Activated CD4-positive, alpha-beta T cell treated with anti-CD3 and anti-CD28 coated beads, Interleukin-2, Interleukin-6, amounts not matched to agents 100 ng/mL and 50 ng/mL, durations not matched to agents 16 hours and 8 hours (primary cell): ENCODE measurements at regions not wholly inside any gene's neighbourhood (a gene's known extent, or its start where the extent isn't known, plus 50 kb on each side); places are given as distances from the start of the nearest gene placed in this dataset.
"Not testable (repeated sequence)": the region's sequence is repeated elsewhere in the genome, so short reads cannot be mapped to it uniquely, and the experiment has no call there.

ENCODE experiments used
- DNase-seq: peaks from one replicate; pipeline ENCODE4 v3.0.0-alpha.2; 2020

DNA sequence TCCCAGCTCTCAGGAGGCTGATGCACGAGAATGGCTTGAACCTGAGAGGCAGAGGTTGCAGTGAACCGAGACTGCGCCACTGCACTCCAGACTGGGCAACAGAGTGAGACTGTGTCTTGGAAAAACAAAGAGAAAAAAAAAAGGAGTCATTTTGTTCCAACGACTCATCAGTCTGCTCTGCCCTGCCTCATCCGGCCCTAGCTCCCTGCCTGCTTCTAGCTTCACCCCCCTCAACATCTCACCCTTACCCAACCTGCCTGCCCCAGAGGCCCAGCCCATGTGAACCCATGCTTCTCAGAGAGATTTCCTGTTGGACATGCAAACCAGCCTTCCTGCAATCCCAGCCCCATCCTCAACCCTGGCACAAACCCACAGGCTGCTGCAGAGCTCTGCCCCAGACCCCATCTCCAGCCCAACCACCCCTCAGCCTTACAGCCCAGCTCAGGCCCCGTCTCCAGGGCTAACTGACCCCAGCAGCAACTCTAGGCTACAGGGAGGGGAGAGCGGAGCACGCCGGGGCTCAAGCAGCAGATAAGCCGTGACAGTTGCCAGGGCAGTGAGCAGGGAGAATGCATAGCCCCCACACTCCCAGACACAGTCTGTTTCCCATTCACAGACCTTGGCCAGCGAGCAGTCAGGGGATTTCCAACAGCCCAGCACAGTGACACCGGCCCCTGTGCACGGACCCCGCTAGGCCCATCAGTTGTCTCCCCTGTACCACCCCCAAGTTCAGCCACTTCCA, 86.0 kb upstream of the KCTD7 start:
- DNase-seq: peak; percentile 3

DNA sequence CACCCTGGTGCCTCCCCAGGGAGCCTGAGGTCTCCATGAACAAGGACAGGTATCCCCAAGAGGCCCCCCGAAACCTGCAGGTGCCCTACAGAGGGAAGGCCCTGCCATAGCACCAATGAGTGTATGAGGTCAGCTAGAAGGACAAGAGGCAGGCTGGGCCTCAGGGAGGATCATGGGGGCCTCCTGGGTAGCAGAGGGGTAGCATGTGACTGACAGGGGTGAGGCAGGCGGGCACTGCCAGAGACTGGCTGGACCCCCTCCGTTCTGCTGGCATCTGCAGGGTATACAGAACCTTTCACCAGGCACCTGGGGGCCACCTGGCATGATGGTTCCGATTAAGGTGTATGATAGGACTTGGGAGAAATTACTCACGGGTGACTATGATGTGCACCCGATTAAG, 79.2 kb upstream of the KCTD7 start:
- DNase-seq: no peak

DNA sequence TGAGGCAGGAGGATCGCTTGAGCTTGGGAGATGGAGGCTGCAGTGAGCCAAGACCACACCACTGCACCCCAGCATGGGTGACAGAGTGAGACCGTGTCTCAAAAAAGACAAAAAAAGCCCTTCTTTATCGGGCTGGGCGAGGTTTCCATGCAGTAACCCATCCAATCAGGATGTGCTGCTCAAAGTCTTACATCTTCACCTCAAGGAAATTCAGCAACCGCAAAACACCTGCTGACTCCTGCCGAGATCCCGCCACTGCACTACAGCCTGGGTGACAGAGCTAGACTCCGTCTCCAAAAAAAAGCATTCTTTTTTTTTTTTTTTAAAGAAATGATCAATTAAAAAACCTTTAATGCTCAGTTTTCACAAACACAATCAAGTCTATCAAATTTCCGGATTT, 75.7 kb upstream of the KCTD7 start:
- no peak for DNase-seq

DNA sequence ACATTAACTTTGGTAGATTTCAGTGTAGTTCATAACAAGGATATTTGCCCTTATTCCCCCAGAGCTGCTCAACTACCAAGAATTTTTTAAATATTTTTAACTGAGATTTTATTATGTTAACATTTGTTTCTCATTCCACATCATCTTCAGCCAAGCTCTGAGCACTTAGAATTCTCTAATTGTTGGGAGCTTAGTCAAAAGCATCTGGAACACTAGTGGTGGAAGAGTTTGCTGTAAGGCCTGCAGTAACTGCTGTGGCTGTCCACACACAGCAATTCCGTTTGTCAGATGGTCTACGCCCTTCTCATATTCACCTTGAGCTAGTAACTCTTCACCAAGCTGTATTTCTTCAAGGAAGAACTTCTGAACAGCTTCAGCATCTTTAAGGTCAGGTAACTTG, 75.0 kb upstream of the KCTD7 start:
- DNase-seq: not testable (repeated sequence)

DNA sequence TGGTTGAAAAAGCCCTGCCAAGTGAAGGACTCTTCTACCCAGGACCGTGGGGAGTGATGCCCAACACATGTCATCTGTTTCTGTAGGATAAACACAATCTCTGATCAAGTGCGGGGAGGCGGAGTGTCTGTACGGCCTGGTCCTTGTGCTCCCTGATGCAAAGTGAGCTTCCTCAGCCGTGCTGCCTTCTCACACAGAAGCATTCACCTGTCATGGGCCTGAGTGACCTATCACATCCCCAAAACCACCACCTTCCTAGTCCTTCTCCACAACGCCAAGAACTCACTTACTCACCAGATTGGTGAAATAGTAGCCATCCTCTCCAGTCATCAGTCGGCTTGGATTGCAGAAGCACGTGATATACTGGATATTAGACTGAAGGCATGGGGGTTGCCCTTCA, 74.4 kb upstream of the KCTD7 start:
- not testable (repeated sequence) for DNase-seq

DNA sequence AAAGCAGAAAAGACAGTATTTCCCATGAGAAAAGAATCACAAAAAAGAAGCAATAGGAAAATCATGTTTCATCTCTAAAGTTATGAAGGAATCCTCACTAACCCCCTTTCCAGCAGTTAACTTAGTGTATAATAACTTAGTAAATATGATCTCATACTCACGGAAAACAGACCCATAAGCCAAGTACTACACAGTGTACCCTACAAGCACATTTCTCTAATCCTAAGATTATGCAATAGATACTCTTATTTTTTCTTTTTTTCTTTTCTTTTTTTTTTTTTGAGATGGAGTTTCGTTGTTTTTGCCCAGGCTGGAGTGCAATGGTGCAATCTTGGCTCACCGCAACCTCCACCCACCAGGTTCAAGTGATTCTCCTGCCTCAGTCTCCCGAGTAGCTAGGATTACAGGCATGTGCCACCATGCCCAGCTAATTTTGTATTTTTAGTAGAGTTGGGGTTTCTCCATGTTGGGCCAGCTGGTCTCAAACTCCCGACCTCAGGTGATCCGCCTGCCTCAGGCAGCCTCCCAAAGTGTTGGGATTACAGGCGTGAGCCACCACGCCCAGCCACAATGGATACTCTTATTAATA, 73.7 kb upstream of the KCTD7 start:
- DNase-seq: not testable (repeated sequence)

DNA sequence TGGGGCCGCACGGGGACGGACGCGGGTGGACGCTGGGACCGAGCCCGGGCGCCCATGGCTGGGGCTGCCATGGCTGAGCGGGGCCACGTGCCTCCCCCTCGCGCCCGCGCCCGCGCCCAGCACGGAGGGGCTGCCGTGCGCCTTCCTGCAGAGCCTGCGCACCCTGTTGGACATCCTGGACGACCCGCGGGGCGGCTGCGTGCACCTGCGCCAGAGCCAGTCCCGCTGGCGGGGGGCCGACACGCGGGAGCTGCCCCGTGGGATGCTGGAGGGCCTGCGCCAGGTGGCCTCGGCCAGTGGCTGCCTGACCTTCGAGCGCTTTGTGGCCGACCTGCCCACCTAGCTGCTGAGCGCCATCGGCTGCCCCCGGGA, 72.5 kb upstream of the KCTD7 start:
- DNase-seq: no peak

DNA sequence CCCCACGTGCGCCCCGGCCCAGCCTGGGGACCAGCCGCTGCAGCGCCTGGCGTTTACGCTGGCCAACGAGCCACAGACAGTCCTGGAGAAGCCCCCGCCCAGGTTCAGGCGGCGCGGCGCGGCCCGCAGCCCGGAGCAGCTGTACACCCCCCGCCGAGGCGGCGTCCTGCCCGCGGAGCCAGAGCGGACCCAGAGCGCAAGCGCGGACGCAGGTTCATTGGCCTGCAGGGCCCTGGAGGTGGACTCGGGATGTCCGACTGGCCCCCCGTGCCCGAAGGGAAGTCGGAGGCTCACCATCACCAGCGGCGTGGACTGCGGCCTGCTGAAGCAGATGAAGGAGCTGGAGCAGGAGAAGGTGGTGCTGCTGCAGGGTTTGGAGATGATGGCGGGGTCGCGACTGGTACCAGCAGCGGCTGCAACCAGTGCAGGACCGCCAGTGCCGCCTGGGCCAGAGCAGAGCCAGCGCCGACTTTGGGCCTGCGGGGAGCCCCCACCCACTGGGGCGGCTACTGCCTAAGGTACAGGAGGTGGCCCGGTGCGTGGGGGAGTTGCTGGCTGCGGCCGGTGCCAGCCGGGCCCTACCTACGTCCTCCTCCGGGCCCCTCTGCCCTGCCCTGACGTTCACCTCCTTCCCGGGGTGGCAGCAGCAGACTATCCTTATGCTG, 72.0 kb upstream of the KCTD7 start:
- no peak for DNase-seq

DNA sequence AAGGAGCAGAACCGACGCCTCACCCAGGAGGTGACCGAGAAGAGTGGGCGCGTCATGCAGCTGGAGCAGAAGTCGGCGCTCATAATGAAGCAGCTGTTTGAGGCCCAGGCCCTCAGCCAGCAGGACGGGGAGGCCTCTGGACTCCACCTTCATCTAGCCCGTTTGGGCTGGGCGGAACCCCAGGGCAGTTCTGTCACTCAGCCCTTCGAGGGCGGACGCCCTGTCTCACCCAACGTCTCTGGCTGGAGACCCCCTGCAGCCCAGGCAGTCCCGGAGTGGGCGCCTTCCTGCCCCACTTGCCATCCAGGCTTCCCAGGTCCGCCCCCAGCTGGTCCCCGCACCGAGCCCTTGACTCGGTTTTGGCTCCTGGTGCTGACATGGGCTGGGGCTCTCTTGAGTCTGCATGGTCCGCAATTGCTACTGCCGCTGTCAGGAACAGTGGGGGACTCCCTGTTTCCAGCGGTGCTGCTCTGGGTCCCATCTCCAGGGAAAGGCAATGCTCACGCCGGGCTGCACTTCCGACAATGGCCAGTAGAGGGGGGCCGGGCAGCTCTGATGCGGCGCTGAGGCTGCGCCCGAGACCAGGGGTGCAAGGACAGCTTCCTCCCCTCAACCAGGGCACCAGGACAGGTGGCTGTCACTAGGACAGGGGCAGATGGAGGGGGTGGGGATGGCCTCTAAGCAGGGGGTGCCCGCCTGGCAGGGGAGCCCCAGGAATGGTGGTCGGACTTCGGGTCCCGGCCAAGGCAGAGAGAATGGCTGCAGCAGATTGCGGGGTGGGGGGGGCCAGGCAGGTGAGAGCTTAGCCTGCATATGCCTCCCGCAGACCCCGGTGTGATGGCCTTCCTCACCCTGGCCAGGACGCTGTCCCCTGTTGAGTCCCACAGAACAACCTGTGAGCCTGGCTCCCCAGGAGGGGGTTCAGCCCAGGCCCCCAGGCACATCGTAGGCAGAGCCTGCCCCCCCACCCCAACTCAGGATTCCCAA, 71.2 kb upstream of the KCTD7 start:
- DNase-seq: peak; percentile 77

DNA sequence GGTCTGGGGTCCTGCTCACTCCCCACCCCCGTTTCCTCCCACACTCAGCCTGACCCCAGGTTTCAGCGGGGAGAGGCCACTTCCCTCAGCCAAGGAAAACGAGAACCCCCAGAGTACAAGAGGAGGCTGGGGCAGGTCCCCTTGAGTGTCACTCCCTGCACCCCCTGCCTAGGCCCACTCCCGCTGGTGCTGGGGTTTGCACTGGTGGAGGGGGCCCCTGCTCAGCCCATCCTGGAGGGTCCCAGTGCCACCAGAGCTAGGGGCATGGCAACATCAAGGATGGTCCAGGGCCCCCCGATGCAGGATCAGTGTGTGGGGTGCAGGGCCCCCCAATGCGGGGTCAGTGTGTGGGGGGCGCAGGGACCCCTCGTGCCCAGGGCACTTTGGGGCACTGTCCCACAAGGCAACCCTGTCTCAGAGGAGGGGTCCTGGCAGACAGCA, 70.5 kb upstream of the KCTD7 start:
- DNase-seq: no peak

DNA sequence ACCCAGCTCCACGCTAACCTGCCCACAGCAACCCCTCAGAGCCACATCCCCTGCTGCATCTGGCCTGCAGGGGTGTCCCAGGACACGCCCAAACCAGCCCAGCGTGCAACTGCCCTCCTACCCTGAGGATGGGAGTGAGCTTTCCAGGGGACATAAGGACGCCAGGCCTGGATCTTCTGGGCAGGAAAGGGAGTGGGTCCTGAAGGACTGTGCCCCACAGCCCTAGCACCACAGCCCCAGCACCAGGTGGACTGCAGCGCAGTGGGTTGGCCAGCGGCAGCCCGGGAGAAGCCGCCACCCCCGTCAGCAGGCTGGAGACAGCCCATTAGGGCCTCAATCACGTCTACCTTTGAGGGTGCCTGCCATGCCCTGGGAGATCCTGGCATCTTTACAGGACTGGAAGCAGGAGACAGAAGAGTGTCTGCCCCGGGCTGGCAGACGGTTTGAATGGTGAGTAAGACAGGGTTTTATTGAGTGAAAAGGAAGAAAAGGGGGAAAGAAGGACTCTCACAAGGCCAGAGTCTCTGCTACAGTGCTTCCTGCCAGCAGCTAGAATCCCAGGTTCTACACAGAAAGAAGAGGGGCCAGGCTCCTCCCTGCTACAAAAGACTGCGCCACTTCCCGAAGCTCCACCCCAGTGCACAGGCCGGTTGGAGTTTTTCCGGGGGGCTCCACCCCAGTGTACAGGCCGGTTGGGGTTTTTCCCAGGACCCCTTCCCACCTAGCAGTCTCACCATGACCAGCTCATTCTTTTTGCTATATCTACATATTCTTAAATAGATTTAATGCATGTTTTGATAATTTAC, 69.8 kb upstream of the KCTD7 start:
- no peak for DNase-seq

DNA sequence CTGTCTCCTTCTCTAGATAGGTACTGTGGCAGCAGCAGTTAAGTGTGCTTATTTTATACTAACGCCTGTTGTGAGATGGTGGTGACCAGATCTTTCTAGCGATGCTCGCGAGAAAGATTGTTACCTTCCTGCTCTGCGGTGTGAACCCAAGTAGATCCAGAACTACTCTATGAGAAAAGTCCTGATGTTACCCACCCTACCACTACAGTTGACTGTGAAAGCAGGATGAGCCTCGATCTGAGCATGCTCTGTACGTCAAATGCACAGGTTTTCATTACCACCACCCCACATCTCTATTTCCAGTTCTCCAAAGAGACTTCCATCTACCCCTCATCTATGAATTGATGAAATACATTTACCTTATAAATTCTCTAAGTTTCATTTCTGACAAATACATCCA, 64.6 kb upstream of the KCTD7 start:
- no peak for DNase-seq

DNA sequence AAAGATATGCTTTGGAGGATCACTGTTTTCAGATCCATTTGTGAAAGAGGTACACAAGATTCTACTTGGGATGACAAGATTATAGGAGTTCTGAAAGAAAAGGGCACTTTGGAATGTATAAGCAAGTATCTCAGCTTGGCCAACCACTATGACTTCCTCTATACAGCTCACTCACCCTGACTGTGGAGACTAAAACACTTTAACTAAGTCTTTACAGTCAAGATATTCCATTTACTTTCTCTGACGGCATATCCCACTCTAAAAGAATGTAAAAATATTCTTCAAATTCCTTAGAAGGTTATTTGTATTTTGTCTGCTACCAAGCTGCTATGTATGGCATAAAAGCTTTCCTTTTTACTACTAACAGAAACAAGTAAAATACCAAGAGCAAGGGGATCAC, 58.5 kb upstream of the KCTD7 start:
- not testable (repeated sequence) for DNase-seq

DNA sequence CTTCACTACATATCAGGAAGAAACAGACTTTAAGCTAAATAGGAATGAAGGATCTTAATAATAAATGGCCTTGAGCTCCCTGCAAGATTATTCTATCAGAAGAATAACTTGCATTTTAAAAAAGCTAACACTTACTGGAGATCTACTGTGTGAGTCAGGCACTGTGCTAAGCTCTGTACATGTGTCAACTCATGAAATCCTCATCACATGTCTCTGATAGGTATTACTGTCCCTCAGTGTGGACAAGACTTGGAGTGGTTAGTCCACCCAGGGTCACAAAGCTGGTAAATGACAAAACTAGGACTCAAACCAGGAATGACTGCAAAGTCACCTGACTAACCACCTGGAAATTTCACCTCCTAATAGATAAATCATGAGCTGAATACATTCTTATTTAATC, 57.1 kb upstream of the KCTD7 start:
- DNase-seq: no peak

DNA sequence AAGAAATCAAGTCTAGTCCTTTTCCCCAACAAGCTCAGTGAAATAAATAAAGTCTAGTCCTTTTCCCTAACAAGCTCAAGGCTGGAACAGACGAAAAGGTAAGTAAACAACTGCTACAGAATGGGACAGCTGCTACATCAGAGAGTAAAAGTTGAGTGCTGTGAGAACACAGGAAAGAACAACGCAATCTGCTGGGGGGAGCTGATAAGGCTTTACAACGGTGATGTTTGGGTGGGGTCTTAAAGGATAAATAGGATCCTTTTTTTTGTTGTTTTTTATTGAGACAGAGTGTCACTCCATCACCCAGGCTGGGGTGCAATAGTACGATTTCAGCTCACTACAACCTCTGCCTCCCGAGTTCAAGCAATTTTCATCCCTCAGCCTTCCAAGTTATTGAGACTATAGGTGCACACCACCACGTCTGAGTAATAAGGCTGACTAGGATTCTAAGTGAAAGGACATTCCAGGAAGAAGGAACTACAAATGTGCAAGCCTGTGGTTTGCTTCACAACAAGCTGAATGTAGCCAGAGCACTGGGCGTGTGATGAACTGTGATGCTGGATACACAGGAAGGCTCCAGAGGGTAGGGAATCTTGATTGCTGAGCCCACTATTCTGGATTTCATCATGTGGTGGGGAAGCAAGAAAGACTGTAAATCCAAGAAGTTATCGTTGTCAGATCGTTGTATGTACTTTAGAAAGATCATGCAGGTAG, 54.7 kb upstream of the KCTD7 start:
- DNase-seq: not testable (repeated sequence)

DNA sequence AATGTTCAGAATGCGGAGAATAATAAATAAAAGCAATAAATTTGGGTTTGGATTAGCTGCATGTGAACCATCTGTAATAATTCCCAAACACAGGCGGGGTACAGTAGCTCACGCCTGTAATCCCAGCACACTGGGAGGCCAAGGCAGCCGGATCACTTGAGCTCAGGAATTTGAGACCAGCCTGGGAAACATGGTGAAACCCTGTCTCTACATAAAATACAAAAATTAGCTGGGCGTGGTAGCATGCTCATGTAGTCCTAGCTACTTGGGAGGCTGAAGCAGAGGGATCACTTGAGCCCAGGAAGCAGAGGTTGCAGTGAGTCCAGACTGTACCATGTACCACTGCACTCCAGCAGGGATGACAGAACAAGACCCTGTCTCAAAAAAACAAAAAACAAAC, 53.9 kb upstream of the KCTD7 start:
- DNase-seq: not testable (repeated sequence)

DNA sequence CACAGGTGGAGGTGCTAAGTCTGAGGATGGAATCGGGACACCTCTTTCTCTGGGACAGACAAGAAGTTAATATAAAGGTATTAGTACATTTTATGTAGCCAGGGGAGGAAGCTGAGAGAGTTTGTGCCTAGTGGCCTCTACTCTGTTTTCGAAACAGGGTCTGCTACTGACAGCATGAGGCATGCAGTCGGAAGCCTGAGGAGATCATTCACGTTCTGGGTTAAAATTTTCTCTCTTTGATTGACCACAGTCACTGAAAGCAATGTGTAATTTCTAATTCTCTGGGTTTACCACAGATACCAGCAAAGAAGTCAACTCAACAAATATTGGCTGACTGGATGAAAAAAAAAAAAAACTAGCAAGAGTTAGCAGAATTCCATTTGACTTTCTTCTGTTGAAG, 53.3 kb upstream of the KCTD7 start:
- DNase-seq: peak; percentile 28

DNA sequence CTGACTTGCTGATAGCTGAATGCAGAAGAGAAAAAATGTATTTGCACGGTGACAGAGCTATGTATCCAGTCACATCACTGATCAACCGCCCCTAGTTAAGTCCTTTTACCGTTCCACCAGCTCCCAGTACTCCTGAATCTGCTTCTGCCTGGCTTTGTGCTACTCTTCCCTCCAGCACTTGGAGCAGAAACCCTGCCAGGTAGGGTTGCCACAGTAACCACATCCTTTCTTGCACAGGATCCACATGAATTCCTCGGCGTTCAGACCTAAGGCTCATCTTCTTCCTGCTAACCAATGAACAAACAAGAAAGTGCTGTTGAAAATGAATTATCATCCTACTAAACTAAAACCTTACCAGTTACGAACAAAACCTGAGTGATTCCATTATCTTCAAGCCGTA, 52.0 kb upstream of the KCTD7 start:
- no peak for DNase-seq
